H1 (cell line): ENCODE measurements at regions not wholly inside any gene's neighbourhood (a gene's known extent, or its start where the extent isn't known, plus 50 kb on each side); places are given as distances from the start of the nearest gene placed in this dataset.
"Not testable (repeated sequence)": the region's sequence is repeated elsewhere in the genome, so short reads cannot be mapped to it uniquely, and the experiment has no call there.

Source experiments
- CTCF ChIA-PET: fragments of 300-600 bp; sonication (Branson Sonifier 250); formaldehyde crosslinking; loops from one replicate; lab custom pipeline; 2021; ENCODE audit not compliant: partially characterized antibody; lab: Charles Lee
- POLR2A ChIA-PET: fragments of 300-600 bp; sonication (Branson Sonifier 250); formaldehyde crosslinking; loops from one replicate; lab custom pipeline; 2021; ENCODE audit warnings: inconsistent platforms; ENCODE audit not compliant: partially characterized antibody; lab: Charles Lee
- DNase-seq, 2 experiments: peaks; one replicate each; pipeline versions ENCODE4 v3.0.0 to v3.0.0-alpha.2; 2010 to 2022; ENCODE audit warnings: low spot score in 2 of 2, low read depth in 1 of 2, mixed read lengths in 1 of 2
- FAIRE-seq: peaks from 2 replicates; lab custom pipeline; 2011; peaks lifted over from hg19 to GRCh38; lab: Jason Lieb, UNC
- H2AFZ ChIP-seq: 2 replicates; pipeline ENCODE4 v1.8.1; 2012; ENCODE audit warnings: low read length, inconsistent platforms
- H2AK5ac ChIP-seq: 2 replicates; pipeline ENCODE4 v1.6.1; 2013; ENCODE audit warnings: low read depth, low read length
- H2BK120ac ChIP-seq: replicated peaks from 2 replicates; pipeline ENCODE3; 2013; ENCODE audit warnings: low read depth, low read length, inconsistent platforms
- H2BK12ac ChIP-seq: 2 replicates; pipeline ENCODE4 v1.6.1; 2013; ENCODE audit warnings: low read depth, low read length
- H2BK15ac ChIP-seq: 2 replicates; pipeline ENCODE4 v1.6.1; 2013; ENCODE audit warnings: low read length
- H2BK20ac ChIP-seq: 2 replicates; pipeline ENCODE4 v1.6.1; 2013; ENCODE audit warnings: low read length
- H2BK5ac ChIP-seq: 2 replicates; pipeline ENCODE4 v1.6.1; 2013; ENCODE audit warnings: low read depth, low read length
- H3K14ac ChIP-seq: 2 replicates; pipeline ENCODE4 v1.6.1; 2013; ENCODE audit warnings: inconsistent platforms; ENCODE audit not compliant: insufficient read length
- H3K18ac ChIP-seq: 2 replicates; pipeline ENCODE4 v1.6.1; 2013; ENCODE audit warnings: low read length; ENCODE audit errors: extremely low read depth
- H3K23ac ChIP-seq: 2 replicates; pipeline ENCODE4 v1.6.1; 2013; ENCODE audit warnings: inconsistent platforms; ENCODE audit not compliant: insufficient read length
- H3K23me2 ChIP-seq: 2 replicates; pipeline ENCODE4 v1.6.1; 2013; ENCODE audit warnings: low read depth, low read length
- H3K27ac ChIP-seq: 2 replicates; pipeline ENCODE4 v1.6.1; 2011; ENCODE audit warnings: low read depth, low read length, inconsistent platforms
- H3K27me3 ChIP-seq, 4 experiments: replicated peaks in 1 of 4; 1 replicate in 1 of 4; 2 replicates in 3 of 4; pipeline versions ENCODE4 v1.6.1 to v1.8.1; 2011 to 2013; ENCODE audit warnings: low read length in 3 of 4, mild to moderate bottlenecking in 3 of 4, inconsistent platforms in 2 of 4, mixed read lengths in 2 of 4, moderate library complexity in 1 of 4; ENCODE audit not compliant: control insufficient read depth in 3 of 4, insufficient read depth in 3 of 4; ENCODE audit errors: extremely low read depth in 1 of 4
- H3K36me3 ChIP-seq, 4 experiments: 2 replicates each; pipeline versions ENCODE4 v1.6.1 to v1.8.1; 2011 to 2013; ENCODE audit warnings: mild to moderate bottlenecking in 4 of 4, low read length in 3 of 4, moderate library complexity in 2 of 4, control low read depth in 1 of 4, inconsistent platforms in 1 of 4; ENCODE audit not compliant: insufficient read depth in 4 of 4, control insufficient read depth in 2 of 4
- H3K4ac ChIP-seq: replicated peaks from 2 replicates; pipeline ENCODE3; 2013; ENCODE audit warnings: low read length, low read depth, mixed read lengths, inconsistent platforms; ENCODE audit not compliant: insufficient read length
- H3K4me1 ChIP-seq, 4 experiments: replicated peaks in 1 of 4; 1 replicate in 1 of 4; 2 replicates in 3 of 4; pipeline versions ENCODE4 v1.6.1 to v1.8.1; 2011 to 2013; ENCODE audit warnings: low read length in 3 of 4, inconsistent platforms in 2 of 4, mixed read lengths in 1 of 4; ENCODE audit not compliant: insufficient read depth in 4 of 4, control insufficient read depth in 3 of 4
- H3K4me2 ChIP-seq, 2 experiments: 2 replicates each; pipeline versions ENCODE4 v1.6.1 to v1.8.1; 2011 to 2013; ENCODE audit warnings: low read depth in 2 of 2, low read length in 2 of 2, control low read depth in 1 of 2, inconsistent platforms in 1 of 2, mild to moderate bottlenecking in 1 of 2; ENCODE audit not compliant: insufficient read depth in 1 of 2
- H3K4me3 ChIP-seq, 4 experiments: fragments of 200-600, 300-600 bp in 1 of 4; sonication (generic), shearing (Covaris generic), sonication (Bioruptor Twin) in 1 of 4; 2 replicates each; pipeline versions ENCODE4 v1.5.1 to v1.8.1; 2011 to 2016; ENCODE audit warnings: low read length in 4 of 4, low read depth in 3 of 4, control low read depth in 2 of 4, inconsistent platforms in 2 of 4, mild to moderate bottlenecking in 2 of 4, mixed read lengths in 1 of 4, moderate library complexity in 1 of 4; ENCODE audit not compliant: insufficient read depth in 2 of 4; ENCODE audit errors: extremely low read depth in 1 of 4
- H3K56ac ChIP-seq: replicated peaks from 2 replicates; pipeline ENCODE3; 2013; ENCODE audit warnings: low read depth, mild to moderate bottlenecking, mixed read lengths, low read length, inconsistent platforms; ENCODE audit not compliant: insufficient read length
- H3K79me1 ChIP-seq: 2 replicates; pipeline ENCODE4 v1.6.1; 2013; ENCODE audit warnings: low read depth, low read length, control low read depth
- H3K79me2 ChIP-seq, 2 experiments: 2 replicates each; pipeline versions ENCODE4 v1.6.1 to v1.8.1; 2012 to 2013; ENCODE audit warnings: low read length in 2 of 2, mild to moderate bottlenecking in 2 of 2, inconsistent platforms in 1 of 2; ENCODE audit not compliant: insufficient read depth in 2 of 2, control insufficient read depth in 1 of 2
- H3K9ac ChIP-seq, 4 experiments: replicated peaks in 1 of 4; 1 replicate in 1 of 4; 2 replicates in 3 of 4; pipeline versions ENCODE4 v1.6.1 to v1.8.1; 2011 to 2013; ENCODE audit warnings: low read depth in 3 of 4, low read length in 3 of 4, control low read depth in 2 of 4, mild to moderate bottlenecking in 2 of 4, moderate library complexity in 2 of 4, inconsistent platforms in 1 of 4; ENCODE audit errors: extremely low read depth in 1 of 4
- H3K9me3 ChIP-seq, 2 experiments: 2 replicates each; pipeline versions ENCODE4 v1.6.1 to v1.8.1; 2012 to 2013; ENCODE audit warnings: mild to moderate bottlenecking in 2 of 2, moderate library complexity in 2 of 2, control low read depth in 1 of 2, inconsistent platforms in 1 of 2, low read depth in 1 of 2, low read length in 1 of 2, mixed read lengths in 1 of 2; ENCODE audit not compliant: insufficient read depth in 2 of 2
- H4K20me1 ChIP-seq, 2 experiments: replicated peaks in 1 of 2; 2 replicates each; pipeline versions ENCODE3 to v1.8.1; 2011 to 2013; ENCODE audit warnings: inconsistent platforms in 2 of 2, low read length in 2 of 2, mild to moderate bottlenecking in 1 of 2; ENCODE audit not compliant: insufficient read depth in 2 of 2, control insufficient read depth in 1 of 2
- H4K5ac ChIP-seq: 2 replicates; pipeline ENCODE4 v1.6.1; 2013; ENCODE audit warnings: low read length, low read depth, mixed read lengths, inconsistent platforms; ENCODE audit not compliant: insufficient read length
- H4K8ac ChIP-seq: 2 replicates; pipeline ENCODE4 v1.8.0; 2013; ENCODE audit warnings: mild to moderate bottlenecking, moderate library complexity, low read length, inconsistent platforms; ENCODE audit not compliant: insufficient read depth; ENCODE audit errors: extremely low read depth
- H4K91ac ChIP-seq: replicated peaks from 2 replicates; pipeline ENCODE3; 2013; ENCODE audit warnings: low read length, mixed read lengths, inconsistent platforms; ENCODE audit not compliant: insufficient read length
- WGBS, 2 experiments: shearing (Covaris generic) in 1 of 2; methylation state at CpG; one replicate each; pipeline versions ENCODE4 v1.1.6 to v1.1.7; 2013 to 2015; ENCODE audit warnings: low lambda C conversion rate in 2 of 2, mixed read lengths in 2 of 2, inconsistent platforms in 1 of 2, low coverage in 1 of 2, missing lambda C conversion rate in 1 of 2; ENCODE audit not compliant: insufficient replicate concordance in 2 of 2, insufficient coverage in 1 of 2, insufficient read length in 1 of 2; ENCODE audit errors: extremely low coverage in 1 of 2, missing lambda C conversion rate in 1 of 2; 5-methylcytosine and 5-hydroxymethylcytosine counted together

DNA sequence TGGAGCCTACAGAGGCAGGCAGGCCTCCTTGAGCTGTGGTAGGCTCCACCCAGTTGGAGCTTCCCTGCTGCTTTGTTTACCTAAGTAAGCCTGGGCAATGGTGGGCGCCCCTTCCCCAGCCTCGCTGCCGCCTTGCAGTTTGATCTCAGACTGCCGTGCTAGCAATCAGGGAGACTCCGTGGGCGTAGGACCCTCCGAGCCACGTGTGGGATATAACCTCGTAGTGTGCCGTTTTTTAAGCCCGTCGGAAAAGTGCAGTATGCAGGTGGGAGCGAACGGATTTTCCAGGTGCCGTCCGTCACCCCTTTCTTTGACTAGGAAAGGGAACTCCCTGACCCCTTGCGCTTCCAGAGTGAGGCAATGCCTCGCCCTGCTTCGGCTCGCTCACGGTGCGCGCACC is 176.9 kb downstream of the TTC6 start:
- H3K18ac ChIP-seq, H2AFZ ChIP-seq, H3K4me1 ChIP-seq, H3K9me3 ChIP-seq, H2BK5ac ChIP-seq, DNase-seq, H3K56ac ChIP-seq, H3K79me2 ChIP-seq, H3K36me3 ChIP-seq, H3K27me3 ChIP-seq, H3K4me2 ChIP-seq, H3K23ac ChIP-seq, H3K4ac ChIP-seq, CTCF ChIA-PET, POLR2A ChIA-PET, H3K14ac ChIP-seq, H4K5ac ChIP-seq, FAIRE-seq, H3K79me1 ChIP-seq, H3K27ac ChIP-seq, H2BK20ac ChIP-seq, H3K4me3 ChIP-seq, H2BK120ac ChIP-seq, H4K8ac ChIP-seq, H2BK12ac ChIP-seq, H3K23me2 ChIP-seq, H2AK5ac ChIP-seq, H3K9ac ChIP-seq, H2BK15ac ChIP-seq, H4K91ac ChIP-seq, H4K20me1 ChIP-seq: not testable (repeated sequence)
- 88% methylated on average over 14 of the region's 23 CpGs; no CpG with 5 or more reads in 1 of the 2 experiments for WGBS, 2 experiments
